ACHN (cell line): ENCODE measurements at regions not wholly inside any gene's neighbourhood (a gene's known extent, or its start where the extent isn't known, plus 50 kb on each side); places are given as distances from the start of the nearest gene placed in this dataset.

Experiments used
- DNase-seq: peaks from one replicate; pipeline ENCODE4 v3.0.0-alpha.2; 2015
- in situ Hi-C: cut with HindIII; loops from 2 replicates; pipeline ENCODE4 v1.10.0; 2017; ENCODE audit warnings: low sequenced_read_pairs, low pct_ligation_motif_present, low pct_unique_long_range_greater_than_20kb

- in situ Hi-C loops: no loop called here
- no peak for DNase-seq
Measured at GRCh38 chr1:90344963-90345730, 350.2 kb downstream of the ZNF326 start.

- in situ Hi-C loops: no loop called here
- DNase-seq: no peak
Measured at GRCh38 chr1:90341516-90341915, 346.6 kb downstream of the ZNF326 start.

DNA sequence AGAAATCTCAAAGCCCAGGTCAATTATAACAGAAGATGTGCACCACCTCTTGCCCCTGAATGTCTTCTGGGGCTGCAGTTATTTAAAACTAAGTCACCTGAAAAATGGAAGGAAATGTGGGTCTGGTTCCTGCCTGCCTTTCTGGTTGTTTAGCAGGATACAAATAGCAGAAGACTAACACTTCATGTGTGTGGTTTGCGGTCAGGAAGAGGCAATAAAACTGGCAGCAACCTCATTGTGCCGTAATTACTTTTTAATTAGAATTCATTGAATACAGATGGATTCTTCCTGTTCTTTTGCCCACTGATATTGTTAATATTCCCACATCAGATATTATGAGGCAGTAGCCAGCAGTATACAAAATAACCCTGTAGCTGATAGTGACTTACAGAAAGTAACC, 345.7 kb downstream of the ZNF326 start:
- no peak for DNase-seq
- in situ Hi-C loops: no loop called here

GRCh38 chr1:90339811-90340210, 344.9 kb downstream of the ZNF326 start:
- in situ Hi-C loops: no loop called here
- no peak for DNase-seq

DNA sequence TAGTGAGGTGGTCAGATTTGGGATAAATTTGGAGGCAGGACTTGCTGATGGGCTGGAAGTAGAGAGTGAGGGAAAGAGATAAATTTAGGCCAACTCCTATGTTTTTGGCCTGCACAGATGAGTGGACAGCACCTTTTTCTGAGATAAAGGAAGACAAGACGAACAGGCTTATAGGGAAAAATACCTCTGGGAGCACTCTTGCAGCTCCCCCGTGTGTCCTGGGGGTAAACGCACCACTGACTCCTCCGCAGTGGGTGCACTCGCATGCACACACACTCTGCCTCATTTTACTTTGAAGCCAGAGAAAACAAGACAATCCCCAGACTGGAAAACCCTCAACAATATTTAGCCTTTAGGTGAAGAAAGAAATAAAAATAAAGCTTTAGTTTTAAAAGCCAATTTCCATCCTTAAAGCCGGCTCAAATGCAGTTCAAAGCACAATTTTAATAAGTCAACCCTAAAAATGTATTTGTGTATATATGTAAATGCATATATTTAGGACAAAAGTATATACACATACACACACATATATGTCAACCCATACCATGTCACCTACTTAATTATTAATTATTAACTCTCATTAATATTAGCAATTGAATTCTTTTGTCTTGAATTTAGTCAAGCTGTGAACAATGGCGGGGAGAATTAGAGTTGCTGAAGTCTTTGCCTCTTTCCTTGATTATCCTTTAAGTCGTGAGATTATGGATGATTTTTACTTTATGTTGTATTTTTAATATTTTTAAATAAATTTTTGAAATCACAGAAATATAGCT, 341.8 kb downstream of the ZNF326 start:
- DNase-seq: no peak
- in situ Hi-C loops: no loop called here

- no peak for DNase-seq
- in situ Hi-C loops: no loop called here
Measured at GRCh38 chr1:90335558-90335957, 340.6 kb downstream of the ZNF326 start.

DNA sequence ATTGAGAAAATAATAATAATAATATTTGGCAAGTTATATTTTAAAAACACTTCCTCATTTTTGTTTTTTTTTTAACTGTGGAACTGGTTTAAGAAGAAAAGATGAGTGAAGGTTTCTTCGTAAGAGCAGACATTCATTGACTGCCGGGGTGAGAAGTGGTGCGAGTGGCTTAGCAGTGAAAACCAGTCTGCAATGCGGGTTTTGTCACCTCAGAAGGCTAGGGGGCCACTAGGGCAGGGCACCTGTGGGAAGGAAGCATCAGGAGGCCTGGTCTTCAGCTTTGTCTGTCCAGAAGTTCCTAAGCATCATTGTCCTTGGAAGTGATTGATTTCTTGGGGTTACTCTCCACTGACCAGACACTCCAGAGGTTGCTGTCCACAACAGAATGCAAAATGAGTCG, 339.2 kb downstream of the ZNF326 start:
- no peak for DNase-seq
- in situ Hi-C loops: no loop called here

GRCh38 chr1:90325168-90325567, 330.3 kb downstream of the ZNF326 start:
- DNase-seq: no peak
- in situ Hi-C loops: no loop called here

GRCh38 chr1:90322186-90322585, 327.3 kb downstream of the ZNF326 start:
- in situ Hi-C loops: no loop called here

GRCh38 chr1:90319918-90320317, 325.0 kb downstream of the ZNF326 start:
- in situ Hi-C loops: no loop called here
- DNase-seq: no peak

More at GRCh38 chr1:90322186-90322585, 327.3 kb downstream of the ZNF326 start:
- no peak for DNase-seq

DNA sequence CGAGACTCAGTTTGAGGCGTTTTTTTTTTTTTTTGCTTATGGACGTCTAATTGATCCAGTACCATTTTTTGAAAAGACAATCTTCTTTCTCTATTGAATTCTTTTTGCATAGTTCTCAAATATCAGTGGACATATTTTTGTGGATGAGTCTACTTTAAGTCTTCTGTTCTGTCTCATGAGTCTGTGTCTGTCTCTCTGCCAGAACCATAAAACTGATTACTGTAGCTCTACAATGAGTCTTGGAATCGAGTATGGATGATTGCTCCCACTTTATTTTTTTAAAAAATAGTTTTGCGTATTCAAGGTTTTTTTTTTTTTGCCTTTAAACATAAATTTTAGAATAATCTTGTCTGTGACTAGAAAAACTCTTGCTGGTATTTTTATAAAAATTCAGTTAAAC, 323.5 kb downstream of the ZNF326 start:
- no peak for DNase-seq
- in situ Hi-C loops: no loop called here

- DNase-seq: no peak
- in situ Hi-C loops: no loop called here
Measured at GRCh38 chr1:90317628-90318027, 322.7 kb downstream of the ZNF326 start.

- in situ Hi-C loops: no loop called here
- no peak for DNase-seq
Measured at GRCh38 chr1:90314533-90314932, 319.6 kb downstream of the ZNF326 start.

GRCh38 chr1:90313778-90314177, 318.9 kb downstream of the ZNF326 start:
- in situ Hi-C loops: no loop called here
- no peak for DNase-seq

DNA sequence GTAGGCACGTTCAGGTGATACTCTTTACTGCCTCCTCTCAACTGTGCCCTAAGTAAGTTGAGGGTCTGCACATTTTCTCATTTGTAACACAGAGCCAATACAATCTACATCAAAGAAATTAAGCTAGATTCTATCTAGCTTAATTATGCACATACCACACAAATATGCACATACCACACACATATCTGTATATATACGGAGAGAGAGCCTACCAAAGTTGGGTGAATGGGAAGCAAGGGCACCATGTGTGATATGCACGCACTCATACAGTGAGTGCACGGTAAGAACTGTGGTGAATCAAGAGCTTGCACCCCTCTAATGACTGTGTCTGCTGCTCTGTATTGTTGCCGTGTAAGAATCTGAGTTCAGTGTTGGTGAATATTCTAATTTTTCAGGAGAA, 314.9 kb downstream of the ZNF326 start:
- in situ Hi-C loops: no loop called here
- DNase-seq: no peak

DNA sequence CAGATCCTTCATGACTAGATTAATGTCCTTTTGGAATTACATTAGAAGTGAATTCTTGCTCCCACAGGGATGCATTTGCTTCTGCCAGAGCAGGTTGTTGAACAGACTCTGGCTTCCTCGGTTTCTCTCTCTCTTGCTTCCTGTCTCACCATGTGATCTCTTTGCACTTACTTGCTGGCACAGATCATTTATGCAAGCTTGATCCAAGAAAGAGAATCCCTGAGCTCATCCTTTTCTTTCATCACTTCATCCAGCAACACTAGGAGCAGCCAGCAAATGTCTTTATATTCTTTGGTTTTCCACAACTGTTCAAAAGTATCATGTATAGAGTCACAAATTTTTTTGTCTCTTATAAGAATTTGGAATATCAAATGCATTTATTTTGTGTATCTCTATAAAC, 313.5 kb downstream of the ZNF326 start:
- DNase-seq: no peak
- in situ Hi-C loops: no loop called here

DNA sequence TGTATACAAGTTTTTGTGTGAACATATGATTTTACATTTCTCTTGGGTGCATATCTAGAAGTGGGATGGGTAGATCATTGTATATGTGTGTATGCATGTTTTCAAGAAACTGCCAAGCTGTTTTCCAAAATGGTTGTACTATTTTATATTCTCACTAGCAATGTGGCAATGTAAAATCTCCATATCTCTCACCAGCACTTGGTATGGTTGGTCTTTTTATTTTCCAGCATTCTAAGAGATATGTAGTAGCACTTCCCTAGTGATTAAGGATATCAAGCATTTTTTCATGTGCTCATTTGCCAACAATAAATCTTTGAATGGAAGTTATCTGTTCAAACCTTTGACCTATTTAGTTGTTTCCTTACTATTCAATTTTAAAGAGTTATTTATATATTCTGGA, 310.7 kb downstream of the ZNF326 start:
- no peak for DNase-seq

GRCh38 chr1:90296327-90296726, 301.4 kb downstream of the ZNF326 start:
- in situ Hi-C loops: no loop called here
- no peak for DNase-seq

More for the DNA sequence above, 310.7 kb downstream of the ZNF326 start:
- in situ Hi-C loops: no loop called here

- DNase-seq: no peak
- in situ Hi-C loops: no loop called here
Measured at GRCh38 chr1:90295534-90295933, 300.6 kb downstream of the ZNF326 start.
